ENCODE measurements at regions not wholly inside any gene's neighbourhood (a gene's known extent, or its start where the extent isn't known, plus 50 kb on each side); places are given as distances from the start of the nearest gene placed in this dataset.

DNA sequence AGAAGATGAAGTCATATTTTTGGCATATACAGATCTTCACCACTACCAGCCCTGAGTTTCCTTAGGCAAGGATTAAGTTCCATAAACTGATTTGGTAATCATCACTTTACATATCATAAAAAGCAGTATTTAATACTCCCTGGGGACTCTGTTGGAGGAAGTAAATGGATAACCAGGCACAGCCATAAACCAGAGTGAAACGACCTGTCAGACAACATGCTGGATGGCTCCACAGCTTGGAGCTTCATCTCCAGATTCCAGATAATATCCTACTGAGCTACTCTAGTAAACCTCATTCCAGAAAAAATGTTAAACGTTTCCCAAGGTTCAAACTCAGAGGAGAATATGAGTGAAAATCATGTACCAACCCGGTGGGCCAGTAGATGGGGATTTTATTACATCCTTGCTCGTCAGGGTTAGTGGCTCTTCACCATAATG lies 109.2 kb downstream of the BASP1 start:
- H3K27ac ChIP-seq: peak overlapping the region; percentile 72
- TF ChIP-seq, protein P1, sequence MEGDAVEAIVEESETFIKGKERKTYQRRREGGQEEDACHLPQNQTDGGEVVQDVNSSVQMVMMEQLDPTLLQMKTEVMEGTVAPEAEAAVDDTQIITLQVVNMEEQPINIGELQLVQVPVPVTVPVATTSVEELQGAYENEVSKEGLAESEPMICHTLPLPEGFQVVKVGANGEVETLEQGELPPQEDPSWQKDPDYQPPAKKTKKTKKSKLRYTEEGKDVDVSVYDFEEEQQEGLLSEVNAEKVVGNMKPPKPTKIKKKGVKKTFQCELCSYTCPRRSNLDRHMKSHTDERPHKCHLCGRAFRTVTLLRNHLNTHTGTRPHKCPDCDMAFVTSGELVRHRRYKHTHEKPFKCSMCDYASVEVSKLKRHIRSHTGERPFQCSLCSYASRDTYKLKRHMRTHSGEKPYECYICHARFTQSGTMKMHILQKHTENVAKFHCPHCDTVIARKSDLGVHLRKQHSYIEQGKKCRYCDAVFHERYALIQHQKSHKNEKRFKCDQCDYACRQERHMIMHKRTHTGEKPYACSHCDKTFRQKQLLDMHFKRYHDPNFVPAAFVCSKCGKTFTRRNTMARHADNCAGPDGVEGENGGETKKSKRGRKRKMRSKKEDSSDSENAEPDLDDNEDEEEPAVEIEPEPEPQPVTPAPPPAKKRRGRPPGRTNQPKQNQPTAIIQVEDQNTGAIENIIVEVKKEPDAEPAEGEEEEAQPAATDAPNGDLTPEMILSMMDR (conservative IDR thresholded peaks at IDR 0.05): no peak

DNA sequence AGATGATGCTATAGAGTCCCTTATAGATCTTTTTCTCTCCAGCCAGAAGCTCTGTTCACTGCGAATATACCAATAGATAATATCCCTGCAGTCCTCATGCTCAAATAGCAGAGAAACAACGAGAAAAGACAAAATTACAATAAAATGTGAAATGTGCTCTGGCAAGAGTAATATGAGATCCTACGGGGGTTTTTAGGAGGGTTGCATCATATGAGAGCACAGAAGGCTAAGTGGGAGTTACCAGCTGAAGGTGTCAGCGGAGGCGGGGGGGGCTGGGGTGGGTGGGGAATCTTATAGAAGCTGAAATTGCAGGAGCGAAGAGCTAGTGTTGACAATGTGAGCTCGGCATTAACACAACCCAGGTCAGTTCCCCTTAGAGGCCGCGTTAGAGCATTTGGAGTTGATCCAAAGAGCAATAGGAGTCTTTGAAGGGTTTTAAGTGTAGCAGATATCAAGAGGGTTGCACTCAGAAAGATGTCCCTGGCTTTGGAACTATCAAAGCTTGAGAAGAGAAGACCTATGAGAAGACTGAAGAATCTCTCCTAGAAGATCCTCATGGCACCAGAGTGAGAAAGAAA lies 109.7 kb downstream of the BASP1 start:
- peak overlapping the region; percentile 72 for H3K27ac ChIP-seq
- TF ChIP-seq, protein P1 (conservative IDR thresholded peaks at IDR 0.05): no peak

GRCh38 chr5:17329571-17329970 lies 112.1 kb downstream of the BASP1 start:
- TF ChIP-seq, protein P1 (conservative IDR thresholded peaks at IDR 0.05): no peak

GRCh38 chr5:17330386-17330785 lies 113.0 kb downstream of the BASP1 start:
- TF ChIP-seq, protein P1 (conservative IDR thresholded peaks at IDR 0.05): no peak
- 0 out of 2 replicates have a peak overlapping the region, but pooled peaks have one; percentile 0 for H3K27ac ChIP-seq

More at GRCh38 chr5:17329571-17329970, 112.1 kb downstream of the BASP1 start:
- peak overlapping the region; percentile 0; the same call in 1 of the 2 replicates for H3K27ac ChIP-seq

DNA sequence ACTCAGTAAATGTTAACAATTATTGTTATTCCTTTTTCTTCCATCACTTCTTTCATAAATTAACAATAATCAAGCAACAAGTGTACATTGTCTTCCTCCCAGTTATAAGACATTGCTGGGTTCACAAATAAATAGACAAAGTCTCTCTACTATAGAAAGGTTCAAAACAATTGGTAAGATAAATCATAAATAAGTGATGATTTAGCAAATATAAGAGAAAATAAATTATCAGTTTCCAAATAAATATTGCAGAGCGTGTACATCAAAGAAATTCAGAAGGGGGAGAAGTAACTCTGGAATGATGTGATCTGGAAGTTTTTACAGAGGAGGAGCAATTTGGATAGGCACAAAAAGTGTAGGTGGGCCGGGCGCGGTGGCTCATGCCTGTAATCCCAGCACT lies 114.2 kb downstream of the BASP1 start:
- H3K27ac ChIP-seq: no peak overlapping the region
- TF ChIP-seq, protein P1 (conservative IDR thresholded peaks at IDR 0.05): no peak

- no peak overlapping the region for H3K27ac ChIP-seq
- TF ChIP-seq, protein P1 (conservative IDR thresholded peaks at IDR 0.05): no peak
Measured at GRCh38 chr5:17333755-17334154, 116.3 kb downstream of the BASP1 start.

DNA sequence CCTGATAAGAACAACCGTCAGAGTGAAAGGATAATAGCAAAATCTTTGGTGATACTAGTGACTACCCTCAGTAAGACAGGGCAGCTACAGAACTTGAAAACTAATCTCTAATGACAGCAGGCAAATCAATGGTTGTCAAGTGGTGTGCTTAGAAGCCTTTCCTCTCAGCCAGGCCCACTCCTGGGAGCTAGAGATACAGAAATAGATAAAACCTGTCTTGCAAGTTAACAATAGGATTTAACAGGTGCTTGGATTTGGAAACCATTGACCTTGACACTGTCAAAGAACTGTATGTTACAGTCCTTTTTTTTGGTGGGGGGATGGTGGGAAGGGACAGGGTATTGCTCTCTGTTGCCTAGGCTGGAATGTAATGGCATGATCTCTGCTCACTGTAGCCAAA lies 118.6 kb downstream of the BASP1 start:
- peak overlapping the region; percentile 0; the same call in 1 of the 2 replicates for H3K27ac ChIP-seq
- TF ChIP-seq, protein P1 (conservative IDR thresholded peaks at IDR 0.05): no peak

- peak overlapping the region; percentile 0; the same call in 1 of the 2 replicates for H3K27ac ChIP-seq
Measured at GRCh38 chr5:17336723-17337122, 119.3 kb downstream of the BASP1 start.

Measured in VCaP (cell line).